IPS DF 6.9 (cell line): ENCODE measurements at regions not wholly inside any gene's neighbourhood (a gene's known extent, or its start where the extent isn't known, plus 50 kb on each side); places are given as distances from the start of the nearest gene placed in this dataset.

ENCODE experiments used
- DNase-seq: peaks from one replicate; pipeline ENCODE4 v3.0.0-alpha.2; 2013; ENCODE audit warnings: low read depth, low spot score
- H3K27ac ChIP-seq: one replicate; pipeline ENCODE4 v1.5.1; 2013; ENCODE audit warnings: low read length, control low read depth
- H3K27me3 ChIP-seq: 2 replicates; pipeline ENCODE4 v1.6.1; 2013; ENCODE audit warnings: mild to moderate bottlenecking, low read length; ENCODE audit not compliant: control insufficient read depth, insufficient read depth
- H3K36me3 ChIP-seq: 2 replicates; pipeline ENCODE4 v1.6.1; 2013; ENCODE audit warnings: low read length; ENCODE audit not compliant: control insufficient read depth, insufficient read depth
- H3K4me1 ChIP-seq: 2 replicates; pipeline ENCODE4 v1.6.1; 2013; ENCODE audit warnings: low read length; ENCODE audit not compliant: control insufficient read depth, insufficient read depth
- H3K4me3 ChIP-seq: 2 replicates; pipeline ENCODE4 v1.5.1; 2013; ENCODE audit warnings: mild to moderate bottlenecking, low read length
- H3K9me3 ChIP-seq: 2 replicates; pipeline ENCODE4 v1.6.1; 2013; ENCODE audit warnings: low read length, inconsistent platforms; ENCODE audit not compliant: control insufficient read depth, insufficient read depth
- WGBS: extraction: QIAGEN DNeasy Blood & Tissue Kit; methylation state at CpG from one replicate; pipeline ENCODE4 v1.1.7; 2013; ENCODE audit warnings: mixed read lengths, missing lambda C conversion rate; ENCODE audit not compliant: insufficient read length, insufficient coverage; 5-methylcytosine and 5-hydroxymethylcytosine counted together

DNA sequence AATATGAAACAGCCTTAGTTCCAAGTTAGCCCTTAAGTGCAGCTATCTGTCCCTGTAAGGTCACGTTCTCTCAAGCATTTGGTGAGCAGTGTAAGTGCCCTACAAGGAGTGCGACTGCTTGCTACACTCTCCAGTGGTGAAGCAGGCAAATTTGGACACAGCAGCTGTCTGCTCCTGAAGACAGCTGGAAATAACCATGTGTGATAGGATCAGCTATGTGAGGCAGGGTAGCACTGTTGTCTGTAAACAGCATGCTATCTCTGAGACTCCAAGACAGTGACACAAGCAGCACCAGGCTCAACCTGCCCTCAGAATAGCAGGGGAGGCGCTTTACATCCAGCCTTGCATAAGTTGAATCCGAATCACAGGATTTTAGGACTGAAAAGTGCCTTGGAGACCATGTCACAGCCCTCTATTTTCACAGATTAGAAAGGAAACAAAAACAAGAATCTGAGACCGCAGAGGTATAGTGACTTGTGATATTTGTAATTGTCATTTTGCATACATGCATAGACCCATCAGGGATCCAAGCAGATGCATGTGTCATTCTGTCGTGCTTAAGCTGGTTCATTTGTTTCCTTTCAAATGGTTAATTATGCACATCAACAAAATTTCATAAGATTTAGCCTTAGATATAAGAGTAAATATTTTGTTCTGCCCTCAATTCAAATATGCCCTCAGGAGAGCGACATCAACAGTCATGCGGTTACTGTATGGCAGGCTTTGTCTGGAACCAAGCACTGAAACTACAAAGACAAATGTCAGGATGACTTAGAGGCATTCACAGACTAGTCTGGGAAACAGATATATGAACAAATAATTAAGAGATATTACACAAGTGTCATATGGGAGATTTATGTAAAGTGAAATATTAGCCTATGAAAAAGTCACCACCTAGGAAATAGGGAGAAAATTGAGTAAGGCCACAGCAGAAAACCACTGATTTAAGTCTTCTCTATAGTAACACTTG is 134.9 kb upstream of the NRIP1 start:
- no CpG with 5 or more reads among the region's 8 CpGs for WGBS
- Histone ChIP-seq H3K4me1 (no peaks in the 10 kb centered on the region), H3K9me3 (no peaks in the 10 kb centered on the region), H3K36me3 (no peaks in the 10 kb centered on the region), H3K27ac (no peak overlapping the region), H3K4me3 (no peak overlapping the region), H3K27me3 (no peaks in the 10 kb centered on the region)
- DNase-seq: no peak

DNA sequence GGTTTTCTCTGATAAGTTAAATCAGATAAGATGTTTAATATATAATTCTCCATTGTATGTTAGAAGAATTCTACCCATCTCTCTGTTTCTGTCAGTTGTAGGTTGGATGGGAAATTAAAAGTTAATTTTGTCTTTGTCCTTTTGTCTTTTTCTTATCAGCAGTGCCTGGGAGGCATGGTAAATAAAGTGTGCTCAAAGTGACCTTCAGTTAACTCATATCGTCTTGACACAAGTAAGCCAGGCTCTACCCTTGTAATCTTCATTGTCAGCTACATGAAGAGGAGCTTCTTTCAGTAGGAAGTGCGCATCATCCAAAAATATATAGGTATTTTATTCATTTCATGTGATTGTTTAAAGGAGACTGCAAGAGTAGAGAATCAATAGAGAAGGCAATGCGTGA is 138.9 kb upstream of the NRIP1 start:
- no peak overlapping the region for H3K4me3 ChIP-seq
- no peak for DNase-seq
- H3K27me3 ChIP-seq: no peaks in the 10 kb centered on the region
- H3K36me3 ChIP-seq: no peaks in the 10 kb centered on the region
- H3K27ac ChIP-seq: no peak overlapping the region
- no CpG with 5 or more reads among the region's 3 CpGs for WGBS
- H3K4me1 ChIP-seq: no peaks in the 10 kb centered on the region
- no peaks in the 10 kb centered on the region for H3K9me3 ChIP-seq

DNA sequence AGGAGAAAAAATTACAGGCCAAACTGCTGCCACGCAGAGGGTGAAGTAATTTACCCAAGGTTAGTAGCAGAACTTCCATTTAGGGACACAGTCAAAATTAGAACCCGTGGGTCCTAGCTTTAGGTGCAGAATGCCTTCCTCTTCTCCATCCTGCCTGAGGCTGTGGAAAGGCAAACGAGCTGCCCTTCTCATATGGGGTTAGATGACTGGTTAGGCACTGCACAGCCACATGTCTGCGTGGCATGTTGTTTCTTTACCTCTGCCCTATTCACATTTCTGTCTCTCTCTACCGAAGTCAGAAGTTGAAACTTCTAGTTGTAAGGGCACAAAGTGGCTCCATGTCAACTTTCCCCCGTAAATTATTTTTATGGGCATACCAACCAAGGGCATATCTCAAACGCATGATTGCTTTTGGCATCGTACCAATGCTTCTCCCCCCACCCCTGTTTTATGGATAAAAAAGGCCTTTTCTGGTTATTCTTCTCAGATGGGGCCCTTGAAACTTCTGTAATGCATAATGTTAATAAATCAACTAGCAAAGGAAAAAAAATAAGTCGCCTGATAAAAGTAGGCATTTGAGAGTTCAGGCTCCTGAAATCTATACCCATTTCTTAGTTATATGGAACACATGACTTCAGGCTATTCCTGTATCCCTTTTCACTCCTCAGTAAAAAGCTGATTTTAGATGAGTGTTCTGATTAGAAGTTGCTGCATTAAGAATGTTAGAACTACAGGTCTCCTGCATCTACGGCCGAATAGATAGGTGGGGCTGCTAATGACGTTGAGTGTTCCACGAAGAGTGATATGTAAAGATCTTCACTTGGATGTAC is 139.6 kb upstream of the NRIP1 start:
- no peaks in the 10 kb centered on the region for H3K4me1 ChIP-seq
- H3K9me3 ChIP-seq: no peaks in the 10 kb centered on the region
- no CpG with 5 or more reads among the region's 13 CpGs for WGBS

DNA sequence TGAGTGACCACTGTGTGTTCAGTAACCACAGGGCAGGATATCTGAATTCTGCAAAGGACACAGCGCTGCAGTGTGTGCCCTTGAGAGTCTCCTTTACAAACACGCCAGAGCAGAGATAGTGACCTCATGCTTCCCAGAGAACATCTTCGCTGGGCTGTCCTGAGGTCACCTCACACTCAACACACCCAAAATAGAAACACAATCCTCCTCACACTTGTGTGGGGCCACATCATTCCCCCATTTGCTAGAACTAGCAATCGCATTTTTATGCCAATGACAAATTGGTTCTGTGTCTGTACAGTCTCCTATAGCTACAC is 140.1 kb upstream of the NRIP1 start:
- no peaks in the 10 kb centered on the region for H3K27me3 ChIP-seq
- H3K9me3 ChIP-seq: no peaks in the 10 kb centered on the region
- no peak overlapping the region for H3K27ac ChIP-seq
- DNase-seq: no peak
- H3K4me3 ChIP-seq: no peak overlapping the region
- no peaks in the 10 kb centered on the region for H3K36me3 ChIP-seq
- H3K4me1 ChIP-seq: no peaks in the 10 kb centered on the region
- no CpG with 5 or more reads among the region's 4 CpGs for WGBS

More for the DNA sequence above, 139.6 kb upstream of the NRIP1 start:
- Histone ChIP-seq H3K27me3 (no peaks in the 10 kb centered on the region), H3K36me3 (no peaks in the 10 kb centered on the region), H3K4me3 (no peak overlapping the region), H3K27ac (no peak overlapping the region)
- no peak for DNase-seq

DNA sequence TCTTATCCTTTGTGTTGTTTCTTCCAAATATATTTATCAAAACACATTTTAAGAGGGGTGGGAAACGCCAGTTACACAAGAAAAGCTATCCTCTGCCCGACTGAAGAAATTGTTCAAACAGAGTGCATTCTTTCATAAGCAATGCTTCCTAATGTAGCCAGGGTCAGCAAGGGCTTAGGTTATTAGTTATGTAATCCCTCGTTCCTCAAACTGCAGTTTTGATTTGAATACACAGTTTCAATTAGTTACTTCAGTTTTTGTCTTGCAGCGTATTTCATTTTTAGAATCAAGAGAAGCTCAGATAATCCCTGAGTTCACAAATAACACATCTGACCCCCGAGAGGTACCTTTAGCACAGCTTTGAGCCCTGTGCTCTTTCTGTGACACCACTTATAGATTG is 141.7 kb upstream of the NRIP1 start:
- Histone ChIP-seq H3K9me3 (no peaks in the 10 kb centered on the region), H3K4me1 (no peaks in the 10 kb centered on the region), H3K4me3 (no peak overlapping the region), H3K27ac (no peak overlapping the region), H3K27me3 (no peaks in the 10 kb centered on the region), H3K36me3 (no peaks in the 10 kb centered on the region)
- DNase-seq: no peak
- WGBS: no CpG with 5 or more reads among the region's 5 CpGs

DNA sequence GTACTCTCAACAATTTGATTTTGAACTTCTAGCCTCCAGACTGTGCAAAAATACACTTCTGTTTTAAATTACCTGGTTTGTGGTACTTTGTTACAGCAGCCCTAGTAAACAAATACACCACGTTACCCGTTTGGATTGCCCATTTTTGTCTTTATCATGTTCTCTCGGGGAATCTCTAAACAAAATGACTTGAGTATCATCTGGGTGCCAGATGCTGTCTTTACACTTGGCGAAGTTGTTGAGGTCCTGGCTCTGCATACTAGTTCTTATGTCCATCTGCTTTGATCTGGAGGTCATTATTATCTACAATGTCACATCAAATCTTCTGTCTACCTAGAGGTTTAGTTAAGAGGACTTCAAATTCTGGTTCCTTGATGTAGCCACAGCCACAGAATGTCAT is 142.4 kb upstream of the NRIP1 start:
- Histone ChIP-seq H3K27ac (no peak overlapping the region), H3K9me3 (no peaks in the 10 kb centered on the region), H3K4me1 (no peaks in the 10 kb centered on the region), H3K36me3 (no peaks in the 10 kb centered on the region), H3K27me3 (no peaks in the 10 kb centered on the region), H3K4me3 (no peak overlapping the region)
- no peak for DNase-seq
- no CpG with 5 or more reads among the region's 4 CpGs for WGBS

DNA sequence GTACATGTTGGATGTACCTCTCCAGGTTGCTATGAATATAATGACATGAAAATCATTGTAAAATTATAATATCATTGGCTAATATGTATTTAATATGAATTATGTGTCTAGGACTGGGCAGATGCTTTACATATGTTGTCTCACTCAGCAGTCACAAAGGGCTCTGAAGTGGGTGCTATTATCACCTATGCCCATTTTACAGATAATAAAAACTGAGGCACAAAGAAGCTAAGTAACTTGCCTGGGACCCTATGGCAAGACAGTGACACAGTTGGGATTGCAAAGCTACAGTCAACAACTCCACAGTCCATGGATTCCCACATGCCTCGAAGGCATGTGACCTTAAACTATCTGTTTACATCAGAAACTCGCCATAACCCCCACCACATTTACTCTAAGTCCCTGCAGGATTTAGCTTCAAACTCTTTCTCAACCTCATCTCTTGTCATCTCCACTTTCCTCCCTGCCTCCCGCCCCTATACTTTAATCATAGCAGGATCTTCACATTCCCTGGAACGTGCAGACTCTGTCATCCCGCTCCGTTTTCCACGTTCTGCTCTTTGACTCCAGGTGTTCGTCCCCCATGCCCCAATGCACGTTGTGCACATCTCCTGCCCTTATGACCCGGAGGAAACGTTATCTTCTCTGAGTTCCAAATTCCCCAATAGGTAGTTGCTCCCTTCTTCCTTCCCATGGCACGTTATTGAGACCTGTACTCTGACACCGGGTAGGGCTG is 143.0 kb upstream of the NRIP1 start:
- WGBS: no CpG with 5 or more reads among the region's 13 CpGs
- no peak for DNase-seq
- Histone ChIP-seq H3K9me3 (no peaks in the 10 kb centered on the region), H3K4me1 (no peaks in the 10 kb centered on the region), H3K4me3 (no peak overlapping the region), H3K36me3 (no peaks in the 10 kb centered on the region), H3K27me3 (no peaks in the 10 kb centered on the region), H3K27ac (no peak overlapping the region)

DNA sequence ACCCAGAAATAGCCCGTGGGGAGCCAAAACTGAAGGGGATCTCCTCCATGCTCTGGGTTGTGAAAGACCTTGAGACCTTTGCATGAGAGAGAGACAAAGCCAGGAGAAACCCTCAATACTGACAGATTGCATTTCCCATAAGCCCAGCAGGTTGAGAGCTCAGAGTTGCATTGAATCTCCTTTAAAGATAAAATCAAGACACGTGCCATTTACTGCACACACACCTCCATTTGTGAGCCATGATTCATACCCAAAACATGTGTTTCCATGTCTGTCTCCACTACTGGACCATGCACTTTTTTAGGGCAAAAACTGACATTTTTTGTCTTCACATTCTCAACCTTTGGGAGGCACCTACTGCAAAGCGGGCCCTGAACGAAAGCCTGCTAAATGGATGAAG is 144.0 kb upstream of the NRIP1 start:
- no peak for DNase-seq
- Histone ChIP-seq H3K27me3 (no peaks in the 10 kb centered on the region), H3K4me1 (no peaks in the 10 kb centered on the region), H3K36me3 (no peaks in the 10 kb centered on the region), H3K9me3 (no peaks in the 10 kb centered on the region), H3K4me3 (no peak overlapping the region), H3K27ac (no peak overlapping the region)
- no CpG with 5 or more reads among the region's 4 CpGs for WGBS

DNA sequence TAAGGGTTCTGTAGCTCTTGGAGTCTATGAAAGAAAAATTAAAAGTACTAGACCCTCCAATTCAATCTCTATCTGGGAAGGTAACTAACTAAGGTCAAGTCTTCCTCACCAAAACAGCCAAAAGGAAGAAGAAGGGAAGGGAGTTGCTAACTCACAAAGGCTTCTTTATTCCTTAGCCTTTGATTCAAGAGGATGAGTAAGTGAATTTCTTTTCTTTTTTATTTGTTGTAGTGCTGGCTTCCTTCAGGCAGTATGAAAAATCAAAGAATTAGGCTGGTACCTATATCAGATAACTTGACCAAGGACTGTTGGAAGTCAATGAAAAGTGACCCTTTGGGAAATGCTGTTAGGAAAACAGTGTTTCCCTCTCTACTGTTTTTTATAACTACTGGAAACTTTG is 144.4 kb upstream of the NRIP1 start:
- H3K4me1 ChIP-seq: no peaks in the 10 kb centered on the region
- no peaks in the 10 kb centered on the region for H3K36me3 ChIP-seq
- no peaks in the 10 kb centered on the region for H3K27me3 ChIP-seq
- H3K4me3 ChIP-seq: no peak overlapping the region
- no peaks in the 10 kb centered on the region for H3K9me3 ChIP-seq
- no peak for DNase-seq
- H3K27ac ChIP-seq: no peak overlapping the region

DNA sequence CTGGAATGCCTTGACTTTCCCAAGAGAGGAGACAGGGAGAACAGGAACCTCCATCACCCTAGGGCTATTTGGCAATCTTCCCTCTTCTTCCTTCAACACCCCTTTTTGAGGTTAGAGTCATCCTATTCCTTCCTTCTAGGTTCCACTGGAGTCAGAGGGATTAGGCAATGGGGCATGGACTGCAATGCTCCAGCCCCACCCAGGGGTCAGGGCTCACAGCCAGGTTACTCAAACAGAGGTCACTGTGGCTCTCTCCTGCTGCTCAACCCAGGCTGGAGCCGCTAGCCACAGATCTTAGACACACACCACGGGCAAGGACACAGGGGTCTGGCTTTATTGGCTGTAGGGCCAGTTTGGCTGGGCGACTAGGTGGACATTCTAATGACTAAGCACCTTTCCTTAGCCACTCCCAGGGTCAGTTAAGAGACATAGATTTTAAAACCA is 145.5 kb upstream of the NRIP1 start:
- DNase-seq: no peak
- WGBS: no CpG with 5 or more reads among the region's 3 CpGs
- Histone ChIP-seq H3K9me3 (no peaks in the 10 kb centered on the region), H3K36me3 (no peaks in the 10 kb centered on the region), H3K4me1 (no peaks in the 10 kb centered on the region), H3K4me3 (no peak overlapping the region), H3K27ac (no peak overlapping the region), H3K27me3 (no peaks in the 10 kb centered on the region)
